ENCODE measurements at regions not wholly inside any gene's neighbourhood (a gene's known extent, or its start where the extent isn't known, plus 50 kb on each side); places are given as distances from the start of the nearest gene placed in this dataset.

DNA sequence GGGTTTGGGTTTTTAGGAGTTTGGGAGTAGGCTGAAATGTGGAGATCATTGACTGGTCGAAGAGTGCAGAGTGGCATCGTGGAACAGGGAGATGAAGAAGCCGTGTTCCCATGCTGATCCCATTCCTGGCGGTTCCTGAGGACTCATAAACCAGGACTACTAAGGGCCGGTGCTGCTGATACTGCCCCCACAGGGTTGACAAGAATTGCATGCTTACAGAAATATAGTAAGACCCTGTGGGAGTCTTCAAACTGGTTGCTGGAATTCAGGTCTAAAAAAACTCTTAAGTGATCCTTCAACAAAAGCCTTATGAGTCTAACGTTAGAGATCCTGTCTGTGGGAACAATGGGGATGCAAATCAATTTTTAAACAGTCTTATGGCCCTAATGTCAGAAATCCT is 64.0 kb upstream of the ARHGAP5 start:
- TF ChIP-seq POLR2A (IDR thresholded peaks at IDR 0.05) (no peak), EP300 (IDR thresholded peaks at IDR 0.05) (no peak), POLR2AphosphoS5 (IDR thresholded peaks at IDR 0.05) (no peak)
- TF ChIP-seq, protein P1, sequence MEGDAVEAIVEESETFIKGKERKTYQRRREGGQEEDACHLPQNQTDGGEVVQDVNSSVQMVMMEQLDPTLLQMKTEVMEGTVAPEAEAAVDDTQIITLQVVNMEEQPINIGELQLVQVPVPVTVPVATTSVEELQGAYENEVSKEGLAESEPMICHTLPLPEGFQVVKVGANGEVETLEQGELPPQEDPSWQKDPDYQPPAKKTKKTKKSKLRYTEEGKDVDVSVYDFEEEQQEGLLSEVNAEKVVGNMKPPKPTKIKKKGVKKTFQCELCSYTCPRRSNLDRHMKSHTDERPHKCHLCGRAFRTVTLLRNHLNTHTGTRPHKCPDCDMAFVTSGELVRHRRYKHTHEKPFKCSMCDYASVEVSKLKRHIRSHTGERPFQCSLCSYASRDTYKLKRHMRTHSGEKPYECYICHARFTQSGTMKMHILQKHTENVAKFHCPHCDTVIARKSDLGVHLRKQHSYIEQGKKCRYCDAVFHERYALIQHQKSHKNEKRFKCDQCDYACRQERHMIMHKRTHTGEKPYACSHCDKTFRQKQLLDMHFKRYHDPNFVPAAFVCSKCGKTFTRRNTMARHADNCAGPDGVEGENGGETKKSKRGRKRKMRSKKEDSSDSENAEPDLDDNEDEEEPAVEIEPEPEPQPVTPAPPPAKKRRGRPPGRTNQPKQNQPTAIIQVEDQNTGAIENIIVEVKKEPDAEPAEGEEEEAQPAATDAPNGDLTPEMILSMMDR (IDR thresholded peaks at IDR 0.05) = no peak
